ENCODE measurements at regions not wholly inside any gene's neighbourhood (a gene's known extent, or its start where the extent isn't known, plus 50 kb on each side); places are given as distances from the start of the nearest gene placed in this dataset.
"Not testable (repeated sequence)": the region's sequence is repeated elsewhere in the genome, so short reads cannot be mapped to it uniquely, and the experiment has no call there.

DNA sequence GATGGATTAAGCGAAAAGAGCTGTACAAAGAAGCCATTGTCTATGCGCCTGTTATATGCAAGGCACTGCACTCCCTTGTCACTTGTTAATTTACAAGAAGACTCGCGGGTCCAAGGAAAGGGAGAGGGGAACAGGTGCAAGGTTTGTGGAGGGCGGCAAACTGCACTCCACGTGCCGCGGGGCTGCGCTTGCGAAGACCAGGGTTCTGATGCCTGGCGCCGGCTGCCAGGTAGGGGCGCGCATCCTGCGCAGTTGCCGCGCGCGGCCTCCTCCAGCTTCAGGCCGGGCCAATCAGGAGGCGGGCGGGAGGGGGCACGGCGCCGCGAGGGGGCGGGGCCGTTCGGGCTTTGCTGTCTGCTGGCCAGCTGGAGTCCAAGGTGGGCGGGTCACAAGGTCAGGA is 140.6 kb upstream of the PALS2 start:
- H3K9me3 ChIP-seq, result no peaks in the 10 kb centered on the region

GRCh38 chr7:24434972-24435371 is 138.3 kb upstream of the PALS2 start:
- TF ChIP-seq CTCF (IDR thresholded peaks at IDR 0.05 in 4 of 5, conservative IDR thresholded peaks at IDR 0.05 in 1 of 5) (no peak), POLR2A (IDR thresholded peaks at IDR 0.05) (no peak)
- Histone ChIP-seq H3K36me3 (no peaks in the 10 kb centered on the region), H3K27me3 (no peaks in the 10 kb centered on the region), H3K4me3 (no peak overlapping the region), H3K4me1 (no peaks in the 10 kb centered on the region), H3K9me3 (no peaks in the 10 kb centered on the region), H3K27ac (no peak overlapping the region)
- DNase-seq, result no peak
- in situ Hi-C loops (cut with MboI; ENCODE audit: low sequenced_read_pairs in 4 of 4) (no loop called here), intact Hi-C loops (cut with DNase I; ENCODE audit: low total_unique reads) (no loop called here)
- ATAC-seq, result no peak

More for the DNA sequence above, 140.6 kb upstream of the PALS2 start:
- Histone ChIP-seq H3K36me3 (no peaks in the 10 kb centered on the region), H3K27ac (no peak overlapping the region), H3K4me1 (no peaks in the 10 kb centered on the region), H3K27me3 (no peaks in the 10 kb centered on the region), H3K4me3 (no peak overlapping the region)
- in situ Hi-C loops (cut with MboI; ENCODE audit: low sequenced_read_pairs in 4 of 4), result no loop called here
- intact Hi-C loops (cut with DNase I; ENCODE audit: low total_unique reads), result no loop called here
- no peak for TF ChIP-seq POLR2A (IDR thresholded peaks at IDR 0.05)
- DNase-seq (no peak), ATAC-seq (no peak)

DNA sequence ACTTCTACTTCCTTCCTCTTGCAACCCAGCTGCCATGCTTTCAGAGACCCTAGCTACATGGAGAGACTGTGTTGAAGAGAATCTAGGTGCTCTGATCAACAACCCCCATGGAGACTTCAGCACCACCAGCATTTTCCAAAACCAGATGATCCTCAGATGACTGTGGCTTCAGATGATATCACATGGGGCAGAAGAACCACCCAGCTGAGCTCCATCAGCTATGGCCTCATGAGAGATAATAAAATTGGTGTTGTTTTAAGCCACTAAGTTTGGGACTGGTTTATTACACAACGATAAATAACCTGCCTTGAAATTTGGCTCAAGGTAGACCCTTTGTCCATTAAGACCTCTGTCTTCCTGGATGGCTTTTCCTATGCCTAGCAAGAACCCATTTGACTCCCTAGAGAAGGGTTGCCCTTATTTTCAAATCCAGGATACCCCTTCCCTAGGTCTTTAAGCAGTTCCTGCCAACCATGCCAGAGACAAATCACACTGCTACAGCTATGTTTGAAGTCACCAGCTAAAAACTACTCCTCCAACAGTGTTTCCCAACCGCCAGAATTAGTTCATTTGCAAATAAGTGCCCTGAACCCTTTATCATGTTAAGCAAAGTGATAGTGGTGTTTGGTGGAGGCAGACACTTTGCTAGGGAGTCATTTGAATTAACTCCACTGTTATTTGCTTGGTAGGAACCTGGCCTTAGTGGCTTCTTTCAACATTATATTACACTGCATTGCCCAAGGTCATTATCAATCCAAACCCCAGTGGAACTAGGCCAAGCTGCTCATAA is 136.9 kb upstream of the PALS2 start:
- no peak for DNase-seq
- ATAC-seq, result no peak
- H3K27ac ChIP-seq, result no peak overlapping the region
- in situ Hi-C loops (cut with MboI; ENCODE audit: low sequenced_read_pairs in 4 of 4), result no loop called here
- intact Hi-C loops (cut with DNase I; ENCODE audit: low total_unique reads), result no loop called here
- peaks cover 0 to 5% of the 10 kb centered on the region in 2 donors for H3K4me1 ChIP-seq
- TF ChIP-seq CTCF (IDR thresholded peaks at IDR 0.05 in 4 of 5, conservative IDR thresholded peaks at IDR 0.05 in 1 of 5) (no peak), POLR2A (IDR thresholded peaks at IDR 0.05) (no peak)
- no peak overlapping the region for H3K4me3 ChIP-seq
- no peaks in the 10 kb centered on the region for H3K9me3 ChIP-seq
- no peaks in the 10 kb centered on the region for H3K36me3 ChIP-seq
- H3K27me3 ChIP-seq, result no peaks in the 10 kb centered on the region

DNA sequence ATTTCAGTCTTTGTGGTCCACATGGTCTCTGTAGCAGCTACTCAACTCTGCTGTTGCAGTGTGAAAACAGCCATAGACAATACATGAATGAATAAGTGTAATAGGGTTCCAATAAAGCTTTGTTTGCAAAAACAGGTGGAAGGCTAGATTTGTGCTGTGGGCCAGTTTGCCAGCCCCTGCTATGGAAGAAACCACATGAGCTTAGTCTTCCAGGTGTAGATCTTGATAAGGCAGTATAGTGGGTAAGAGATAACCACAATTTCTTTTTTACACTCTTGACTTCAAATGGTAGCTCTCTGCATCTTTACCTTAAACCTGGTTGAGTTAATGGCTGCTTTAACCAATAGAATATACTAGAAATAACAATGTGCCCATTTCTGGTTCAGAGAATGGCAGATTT is 135.0 kb upstream of the PALS2 start:
- in situ Hi-C loops (cut with MboI; ENCODE audit: low sequenced_read_pairs in 4 of 4), result no loop called here
- TF ChIP-seq POLR2A (IDR thresholded peaks at IDR 0.05), result no peak
- TF ChIP-seq CTCF (IDR thresholded peaks at IDR 0.05 in 4 of 5, conservative IDR thresholded peaks at IDR 0.05 in 1 of 5), result no peak
- Histone ChIP-seq H3K36me3 (no peaks in the 10 kb centered on the region), H3K4me3 (no peak overlapping the region), H3K27me3 (no peaks in the 10 kb centered on the region), H3K4me1 (peaks cover 8 to 19% of the 10 kb centered on the region in 2 donors), H3K9me3 (no peaks in the 10 kb centered on the region), H3K27ac (no peak overlapping the region)
- intact Hi-C loops (cut with DNase I; ENCODE audit: low total_unique reads), result no loop called here
- no peak for ATAC-seq
- DNase-seq, result no peak

DNA sequence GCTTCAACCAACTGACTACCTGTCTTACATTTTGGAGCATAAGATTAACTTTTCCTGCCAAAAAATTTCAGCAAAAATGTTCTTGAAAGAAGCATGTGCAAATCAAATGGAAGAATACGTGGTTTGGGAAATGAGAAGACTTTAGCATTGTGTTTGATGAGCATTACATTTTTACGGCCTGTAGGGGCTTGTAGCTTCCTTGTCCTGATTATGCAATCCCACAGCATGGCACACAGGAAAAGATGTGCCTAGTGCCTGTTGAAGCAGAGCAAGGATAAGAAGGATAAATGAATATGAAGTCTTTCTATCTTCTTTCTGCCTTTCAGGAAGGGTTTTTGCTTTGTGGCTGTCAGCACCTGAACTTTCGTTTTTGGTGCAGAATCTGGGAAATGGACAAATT is 134.1 kb upstream of the PALS2 start:
- H3K36me3 ChIP-seq, ATAC-seq: not testable (repeated sequence)

DNA sequence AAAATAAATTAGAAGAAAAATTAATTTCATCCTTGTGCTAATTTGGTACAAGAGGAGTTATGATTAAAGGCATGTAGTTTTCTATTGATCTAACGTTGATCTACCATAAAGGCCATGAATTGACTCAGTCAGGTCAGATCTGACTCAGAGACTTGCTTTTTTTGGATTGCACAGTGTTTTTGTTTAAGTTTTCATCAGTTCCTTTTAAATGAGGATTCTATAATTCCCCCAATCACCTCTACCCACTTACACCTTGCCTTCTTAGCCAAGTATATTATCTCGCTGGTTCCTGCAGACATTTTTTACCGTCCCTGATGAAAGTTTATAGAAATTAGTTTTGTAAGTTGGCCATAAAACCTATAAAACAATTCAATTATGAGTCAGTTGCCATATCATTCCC is 132.4 kb upstream of the PALS2 start:
- Histone ChIP-seq H3K9me3 (no peaks in the 10 kb centered on the region), H3K27me3 (no peaks in the 10 kb centered on the region), H3K4me1 (peaks cover 8 to 19% of the 10 kb centered on the region in 2 donors), H3K4me3 (no peak overlapping the region), H3K36me3 (no peaks in the 10 kb centered on the region), H3K27ac (no peak overlapping the region)
- no peak for DNase-seq
- in situ Hi-C loops (cut with MboI; ENCODE audit: low sequenced_read_pairs in 4 of 4), result no loop called here
- intact Hi-C loops (cut with DNase I; ENCODE audit: low total_unique reads), result no loop called here
- no peak for ATAC-seq
- TF ChIP-seq CTCF (IDR thresholded peaks at IDR 0.05 in 4 of 5, conservative IDR thresholded peaks at IDR 0.05 in 1 of 5) (no peak), POLR2A (IDR thresholded peaks at IDR 0.05) (no peak)

More for the DNA sequence above, 134.1 kb upstream of the PALS2 start:
- in situ Hi-C loops (cut with MboI; ENCODE audit: low sequenced_read_pairs in 4 of 4); H3K27me3 ChIP-seq; intact Hi-C loops (cut with DNase I; ENCODE audit: low total_unique reads); H3K4me3 ChIP-seq; H3K9me3 ChIP-seq; DNase-seq; H3K27ac ChIP-seq: not testable (repeated sequence)
- H3K4me1 ChIP-seq, result peaks cover 8 to 19% of the 10 kb centered on the region in 2 donors

Data from gastrocnemius medialis (tissue), 4 donors.